Activated CD4-positive, alpha-beta T cell treated with anti-CD3 and anti-CD28 coated beads, Interleukin-2, amount 10 ng/mL, durations not matched to agents 7 days and 5 days (primary cell): ENCODE measurements at regions not wholly inside any gene's neighbourhood (a gene's known extent, or its start where the extent isn't known, plus 50 kb on each side); places are given as distances from the start of the nearest gene placed in this dataset.
"Not testable (repeated sequence)": the region's sequence is repeated elsewhere in the genome, so short reads cannot be mapped to it uniquely, and the experiment has no call there.

ENCODE experiments used
- CTCF ChIA-PET: fragments of 350-600 bp; sonication (Branson Sonifier 250); formaldehyde crosslinking; loops from one replicate; lab custom pipeline; 2021; ENCODE audit warnings: antibody characterized with exemption; lab: Charles Lee
- POLR2A ChIA-PET: fragments of 350-600 bp; sonication (Branson Sonifier 250); formaldehyde crosslinking; loops from one replicate; lab custom pipeline; 2021; ENCODE audit warnings: antibody characterized with exemption; lab: Charles Lee
- DNase-seq: peaks from one replicate; pipeline ENCODE4 v3.0.0-alpha.2; 2020
- H3K27ac Mint-ChIP-seq: one replicate; pipeline ENCODE4 v1.8.0; 2021; ENCODE audit warnings: mild to moderate bottlenecking, moderate library complexity, mixed read lengths
- H3K27me3 Mint-ChIP-seq: one replicate; pipeline ENCODE4 v1.8.0; 2021; ENCODE audit warnings: mixed read lengths
- H3K36me3 Mint-ChIP-seq: one replicate; pipeline ENCODE4 v1.8.0; 2021; ENCODE audit warnings: low read depth, mixed read lengths
- H3K4me1 Mint-ChIP-seq: one replicate; pipeline ENCODE4 v1.8.0; 2021; ENCODE audit warnings: mixed read lengths
- H3K4me3 Mint-ChIP-seq: one replicate; pipeline ENCODE4 v1.8.0; 2021; ENCODE audit warnings: mild to moderate bottlenecking, moderate library complexity, mixed read lengths
- H3K9me3 Mint-ChIP-seq: one replicate; pipeline ENCODE4 v1.8.0; 2021; ENCODE audit warnings: mixed read lengths

GRCh38 chr1:169049258-169049938 is 57.1 kb upstream of the ATP1B1 start:
- Mint-ChIP-seq H3K4me3 (no peak overlapping the region), H3K27me3 (peaks cover 8% of the 10 kb centered on the region), H3K4me1 (peaks cover 55% of the 10 kb centered on the region), H3K9me3 (peaks cover 6% of the 10 kb centered on the region), H3K27ac (no peak overlapping the region), H3K36me3 (peaks cover 16% of the 10 kb centered on the region)
- DNase-seq = no peak
- ChIA-PET CTCF (interaction anchor here (1.0 to 1.8 kb wide), 4 partner anchors 9 to 57 kb away, joined by 3 read pairs; partner anchors contain the start of gene ATP1B1), POLR2A (no interaction called here)

GRCh38 chr1:169051171-169051570 is 55.3 kb upstream of the ATP1B1 start:
- peaks cover 2% of the 10 kb centered on the region for H3K9me3 Mint-ChIP-seq
- peaks cover 4% of the 10 kb centered on the region for H3K36me3 Mint-ChIP-seq
- H3K4me1 Mint-ChIP-seq = peaks cover 38% of the 10 kb centered on the region
- no peak for DNase-seq
- peaks cover 14% of the 10 kb centered on the region for H3K27me3 Mint-ChIP-seq
- no peak overlapping the region for H3K4me3 Mint-ChIP-seq
- H3K27ac Mint-ChIP-seq = no peak overlapping the region
- CTCF ChIA-PET = interaction anchor here (0.6 kb wide), 1 partner anchor 58 kb away, joined by 3 read pairs; no protein-coding TSS in a partner anchor
- POLR2A ChIA-PET = no interaction called here

DNA sequence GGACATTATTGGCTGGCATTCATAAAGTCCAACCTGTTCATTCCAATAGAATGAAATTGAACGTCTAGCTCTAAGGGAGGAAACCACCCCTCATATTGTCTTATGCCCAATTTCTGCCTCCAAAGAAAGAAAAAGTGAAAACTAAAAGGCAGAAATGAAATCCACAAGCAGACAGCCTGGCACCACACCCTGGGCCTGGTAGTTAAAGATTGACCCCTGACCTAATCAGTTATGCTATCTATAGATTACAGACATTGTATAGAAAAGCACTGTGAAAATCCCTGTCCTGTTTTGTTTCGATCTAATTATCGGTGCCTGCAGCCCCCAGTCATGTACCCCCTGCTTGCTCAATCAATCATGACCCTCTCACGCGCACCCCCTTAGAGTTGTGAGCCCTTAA is 54.3 kb upstream of the ATP1B1 start:
- DNase-seq, POLR2A ChIA-PET, H3K9me3 Mint-ChIP-seq, H3K27ac Mint-ChIP-seq, H3K36me3 Mint-ChIP-seq, CTCF ChIA-PET, H3K4me3 Mint-ChIP-seq: not testable (repeated sequence)
- Mint-ChIP-seq H3K4me1 (peaks cover 28% of the 10 kb centered on the region), H3K27me3 (peaks cover 16% of the 10 kb centered on the region)

GRCh38 chr1:169052727-169053126 is 53.8 kb upstream of the ATP1B1 start:
- Mint-ChIP-seq H3K36me3 (no peaks in the 10 kb centered on the region), H3K27ac (no peak overlapping the region), H3K27me3 (peaks cover 16% of the 10 kb centered on the region), H3K4me1 (peaks cover 23% of the 10 kb centered on the region), H3K4me3 (no peak overlapping the region), H3K9me3 (peaks cover 2% of the 10 kb centered on the region)
- POLR2A ChIA-PET = no interaction called here
- no peak for DNase-seq
- CTCF ChIA-PET = no interaction called here

DNA sequence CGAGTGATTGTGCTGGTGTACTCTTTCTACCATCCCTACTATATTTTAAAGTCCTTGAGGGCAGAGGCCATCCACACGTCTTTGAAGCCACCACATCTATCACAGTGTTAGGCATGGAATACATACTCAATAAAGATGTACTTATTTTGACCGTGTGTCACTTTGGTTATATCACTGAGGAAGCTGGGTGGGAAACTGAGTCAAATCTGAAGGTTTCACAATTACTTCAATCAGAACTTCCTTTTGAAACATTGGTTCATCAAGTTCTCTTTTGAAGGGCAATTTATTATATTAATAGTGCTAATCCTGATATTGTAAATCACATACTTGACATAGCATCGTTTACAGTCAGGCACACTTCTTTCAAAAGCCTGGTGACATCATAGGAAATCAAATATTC is 53.3 kb upstream of the ATP1B1 start:
- no peaks in the 10 kb centered on the region for H3K36me3 Mint-ChIP-seq
- DNase-seq = no peak
- peaks cover 16% of the 10 kb centered on the region for H3K27me3 Mint-ChIP-seq
- H3K4me1 Mint-ChIP-seq = peaks cover 18% of the 10 kb centered on the region
- H3K4me3 Mint-ChIP-seq = no peak overlapping the region
- H3K9me3 Mint-ChIP-seq = peaks cover 2% of the 10 kb centered on the region
- ChIA-PET CTCF (no interaction called here), POLR2A (no interaction called here)
- H3K27ac Mint-ChIP-seq = no peak overlapping the region
